Liver (tissue), 8 donors: ENCODE measurements at regions not wholly inside any gene's neighbourhood (a gene's known extent, or its start where the extent isn't known, plus 50 kb on each side); places are given as distances from the start of the nearest gene placed in this dataset.

Experiments
- DNase-seq: peaks from one replicate; pipeline ENCODE4 v3.0.0-alpha.2; 2017; ENCODE audit warnings: low spot score
- H3K27ac ChIP-seq, 2 donors: one replicate each; pipeline ENCODE4 v1.7.0; 2013; ENCODE audit warnings: inconsistent platforms in 2 of 2, low read length in 2 of 2, control low read depth in 1 of 2, low read depth in 1 of 2, mild to moderate bottlenecking in 1 of 2
- H3K27me3 ChIP-seq, 4 donors: one replicate each; pipeline versions ENCODE4 v1.6.1 to v1.7.0; 2013; ENCODE audit warnings: low read length in 3 of 4, inconsistent platforms in 1 of 4, mild to moderate bottlenecking in 1 of 4, moderate library complexity in 1 of 4; ENCODE audit not compliant: control insufficient read depth in 4 of 4, insufficient read depth in 4 of 4
- H3K36me3 ChIP-seq, 4 donors: one replicate each; pipeline versions ENCODE4 v1.6.1 to v1.7.0; 2013; ENCODE audit warnings: low read length in 3 of 4, mild to moderate bottlenecking in 3 of 4, low read depth in 1 of 4, moderate library complexity in 1 of 4; ENCODE audit not compliant: control insufficient read depth in 4 of 4, insufficient read depth in 3 of 4
- H3K4me1 ChIP-seq, 4 donors: one replicate each; pipeline versions ENCODE4 v1.6.1 to v1.7.0; 2013; ENCODE audit warnings: low read length in 3 of 4, mild to moderate bottlenecking in 3 of 4, moderate library complexity in 1 of 4; ENCODE audit not compliant: control insufficient read depth in 4 of 4, insufficient read depth in 4 of 4
- H3K4me3 ChIP-seq, 3 donors: one replicate each; pipeline versions ENCODE4 v1.6.1 to v1.7.0; 2013; ENCODE audit warnings: low read length in 3 of 3, control low read depth in 1 of 3, low read depth in 1 of 3, mild to moderate bottlenecking in 1 of 3
- H3K9ac ChIP-seq, 2 donors: one replicate each; pipeline ENCODE4 v1.7.0; 2013; ENCODE audit warnings: low read length in 2 of 2, mild to moderate bottlenecking in 2 of 2, moderate library complexity in 2 of 2, control low read depth in 1 of 2, low read depth in 1 of 2
- H3K9me3 ChIP-seq, 4 donors: one replicate each; pipeline versions ENCODE4 v1.6.1 to v1.7.0; 2013; ENCODE audit warnings: low read length in 3 of 4; ENCODE audit not compliant: control insufficient read depth in 4 of 4
- ATF3 ChIP-seq: IDR thresholded peaks from 2 replicates; pipeline ENCODE4 v1.6.1; 2016; ENCODE audit warnings: antibody characterized with exemption
- CTCF ChIP-seq: fragments of 150-350 bp; IDR thresholded peaks from 2 replicates; pipeline ENCODE4 v1.5.1; 2017; ENCODE audit warnings: improper control_type of control experiment, low read depth, low read length; ENCODE audit not compliant: missing input control
- FOXA1 ChIP-seq: IDR thresholded peaks from 2 replicates; pipeline ENCODE4 v1.6.1; 2016; ENCODE audit warnings: antibody characterized with exemption
- FOXA2 ChIP-seq: IDR thresholded peaks from 2 replicates; pipeline ENCODE4 v1.6.1; 2016; ENCODE audit warnings: antibody characterized with exemption
- HNF4G ChIP-seq: IDR thresholded peaks from 2 replicates; pipeline ENCODE4 v1.6.1; 2016; ENCODE audit warnings: antibody characterized with exemption
- JUND ChIP-seq, 2 donors: IDR thresholded peaks; 2 replicates each; pipeline ENCODE4 v1.6.1; 2016; ENCODE audit warnings: antibody characterized with exemption in 2 of 2
- MAX ChIP-seq: IDR thresholded peaks from 2 replicates; pipeline ENCODE4 v1.6.1; 2016; ENCODE audit warnings: antibody characterized with exemption
- RXRA ChIP-seq, 2 donors: IDR thresholded peaks; 2 replicates each; pipeline ENCODE4 v1.6.1; 2017 to 2018; ENCODE audit warnings: antibody characterized with exemption in 2 of 2, mild to moderate bottlenecking in 1 of 2
- SP1 ChIP-seq: IDR thresholded peaks from 2 replicates; pipeline ENCODE4 v1.6.1; 2018; ENCODE audit warnings: antibody characterized with exemption, mild to moderate bottlenecking
- TAF1 ChIP-seq: conservative IDR thresholded peaks from 2 replicates; pipeline ENCODE4 v1.6.1; 2016; ENCODE audit warnings: antibody characterized with exemption, mild to moderate bottlenecking
- YY1 ChIP-seq: IDR thresholded peaks from 2 replicates; pipeline ENCODE4 v1.6.1; 2016; ENCODE audit warnings: antibody characterized with exemption, mild to moderate bottlenecking
- ZBTB33 ChIP-seq: IDR thresholded peaks from 2 replicates; pipeline ENCODE4 v1.6.1; 2016; ENCODE audit warnings: antibody characterized with exemption
- WGBS: extraction: QIAGEN DNeasy Blood & Tissue Kit; methylation state at CpG from one replicate; pipeline ENCODE4 v1.1.7; 2013; 5-methylcytosine and 5-hydroxymethylcytosine counted together
- donor health status: healthy.
- donor health status: healthy.
- donor health status: healthy.
- donor health status: healthy.
- donor health status: healthy.

- TF ChIP-seq TAF1 = no peak
- TF ChIP-seq ZBTB33 = no peak
- TF ChIP-seq MAX = no peak
- TF ChIP-seq JUND (IDR thresholded peaks at IDR 0.05) = no peak
- no peak for TF ChIP-seq RXRA (IDR thresholded peaks at IDR 0.05)
- no peak for TF ChIP-seq YY1
Observed at GRCh38 chr2:236717729-236718128, 148.1 kb downstream of the ACKR3 start (continued).

- TF ChIP-seq MAX (no peak), CTCF (no peak), ATF3 (no peak), YY1 (no peak), FOXA1 (no peak), JUND (IDR thresholded peaks at IDR 0.05) (no peak)
- Histone ChIP-seq H3K27me3 (no peaks in the 10 kb centered on the region), H3K4me3 (no peak overlapping the region), H3K36me3 (no peaks in the 10 kb centered on the region), H3K4me1 (peaks cover 0 to 10% (median 7%) of the 10 kb centered on the region in 4 donors), H3K27ac (no peak overlapping the region), H3K9me3 (no peaks in the 10 kb centered on the region), H3K9ac (no peak overlapping the region)
- 95% methylated on average over 18 of the region's 18 CpGs for WGBS
- no peak for DNase-seq
Observed at GRCh38 chr2:236718207-236718992, 148.8 kb downstream of the ACKR3 start.

- 83% methylated on average over 9 of the region's 9 CpGs for WGBS
- peaks cover 0 to 10% (median 7%) of the 10 kb centered on the region in 4 donors for H3K4me1 ChIP-seq
- no peak overlapping the region for H3K4me3 ChIP-seq
- no peaks in the 10 kb centered on the region for H3K36me3 ChIP-seq
- no peak overlapping the region for H3K27ac ChIP-seq
- no peak for DNase-seq
- H3K9ac ChIP-seq = no peak overlapping the region
- H3K27me3 ChIP-seq = no peaks in the 10 kb centered on the region
- H3K9me3 ChIP-seq = no peaks in the 10 kb centered on the region
- no peak for TF ChIP-seq HNF4G
- TF ChIP-seq ZBTB33 = no peak
- no peak for TF ChIP-seq FOXA1
- no peak for TF ChIP-seq FOXA2
- no peak for TF ChIP-seq ATF3
- no peak for TF ChIP-seq MAX
- no peak for TF ChIP-seq SP1
Observed at GRCh38 chr2:236719192-236719635, 149.6 kb downstream of the ACKR3 start.
